ENCODE measurements at regions not wholly inside any gene's neighbourhood (a gene's known extent, or its start where the extent isn't known, plus 50 kb on each side); places are given as distances from the start of the nearest gene placed in this dataset.

DNA sequence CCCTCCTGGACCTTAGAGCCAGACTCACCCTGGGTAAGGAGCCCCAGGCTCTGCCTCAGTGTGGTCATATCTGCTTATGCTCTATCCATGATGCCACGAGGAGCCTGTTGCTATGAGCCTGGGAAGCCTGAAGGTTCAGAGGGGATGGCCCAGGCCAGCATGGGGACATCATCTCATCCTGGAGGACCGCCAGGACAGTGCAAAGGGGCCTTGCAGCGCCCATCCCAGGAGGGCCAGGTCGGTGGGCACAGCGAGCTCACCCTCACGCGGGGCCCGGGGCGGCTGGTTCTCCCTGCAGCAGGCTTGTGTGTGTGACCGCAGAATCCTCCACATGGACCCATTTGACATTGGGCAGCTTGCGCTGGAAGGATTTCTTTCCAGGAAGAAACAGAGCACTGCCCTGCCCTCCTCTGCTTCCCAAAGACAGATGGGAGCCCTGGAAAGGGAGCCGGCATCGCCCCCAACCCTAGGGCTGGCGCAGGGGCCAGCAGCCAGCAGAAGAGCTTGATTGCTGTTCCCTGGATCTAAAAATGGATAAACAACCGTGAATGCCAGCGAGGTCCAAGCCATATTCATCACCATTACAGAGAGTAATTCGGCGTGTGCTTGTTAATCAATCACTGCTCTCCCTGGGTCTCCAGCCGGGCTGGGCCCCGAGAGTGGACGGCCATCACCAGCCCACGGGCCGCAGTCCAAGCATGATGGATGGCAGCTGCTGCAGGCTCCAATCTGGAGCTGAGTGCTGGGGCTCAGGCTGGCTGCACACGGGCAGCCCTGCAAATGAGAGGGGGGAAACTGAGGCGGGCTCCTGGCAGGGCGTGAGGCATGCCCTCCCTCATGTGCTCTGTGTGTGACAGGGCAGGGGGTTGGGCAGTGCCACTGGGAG, 739.7 kb downstream of the BRD1 start:
- DNase-seq (ENCODE audit: low read depth in 4 of 4, low spot score in 2 of 4) = no peak

DNA sequence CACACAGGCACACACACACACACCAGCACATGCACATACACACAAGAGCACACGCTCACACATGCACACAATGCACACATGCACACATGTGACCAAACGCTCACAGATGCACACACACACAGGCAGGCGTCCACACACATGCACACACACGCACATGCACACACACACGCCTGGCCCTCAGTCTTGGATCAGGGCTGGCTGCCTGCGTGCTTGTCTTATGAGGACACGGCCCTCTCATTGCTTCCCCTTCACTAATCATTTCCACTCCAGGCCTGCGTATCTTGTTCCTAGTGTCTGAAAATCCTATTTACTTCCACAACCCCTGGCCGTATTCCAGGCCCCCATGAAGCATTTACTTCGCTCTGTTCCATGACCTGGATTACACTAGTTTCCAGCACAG, 740.5 kb downstream of the BRD1 start:
- no peak for DNase-seq (ENCODE audit: low read depth in 4 of 4, low spot score in 2 of 4)

GRCh38 chr22:49086606-49087157, 741.0 kb downstream of the BRD1 start:
- DNase-seq (ENCODE audit: low read depth in 4 of 4, low spot score in 2 of 4) = no peak

DNA sequence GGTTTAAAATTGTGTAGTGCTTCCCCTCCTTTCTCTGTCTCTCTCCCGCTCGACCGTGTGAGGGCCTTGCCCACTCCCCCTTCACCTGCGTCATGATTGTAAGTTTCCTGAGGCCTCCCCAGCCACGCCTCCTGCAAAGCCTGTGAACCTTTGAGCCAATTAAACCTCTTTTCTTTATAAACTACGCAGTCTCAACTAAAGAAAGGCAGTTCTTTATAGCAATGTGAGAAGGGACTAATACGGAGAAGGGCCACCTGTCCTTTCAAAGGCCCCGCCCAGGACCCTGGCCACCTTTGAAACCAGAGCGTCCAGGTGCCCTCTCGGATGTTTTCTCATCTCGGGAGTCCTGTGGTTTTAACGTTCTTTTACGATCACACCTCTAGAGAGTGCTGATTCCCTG, 741.5 kb downstream of the BRD1 start:
- no peak for DNase-seq (ENCODE audit: low read depth in 4 of 4, low spot score in 2 of 4)

GRCh38 chr22:49084206-49084605, 743.5 kb downstream of the BRD1 start:
- no peak for DNase-seq (ENCODE audit: low read depth in 4 of 4, low spot score in 2 of 4)

- no peak for DNase-seq (ENCODE audit: low read depth in 4 of 4, low spot score in 2 of 4)
These were observed 744.1 kb downstream of the BRD1 start for GRCh38 chr22:49083607-49084006.

- DNase-seq (ENCODE audit: low read depth in 4 of 4, low spot score in 2 of 4) = no peak
These were observed 745.2 kb downstream of the BRD1 start for GRCh38 chr22:49082451-49082850.

GRCh38 chr22:49081926-49082325, 745.7 kb downstream of the BRD1 start:
- DNase-seq (ENCODE audit: low read depth in 4 of 4, low spot score in 2 of 4) = no peak

GRCh38 chr22:49081261-49081666, 746.4 kb downstream of the BRD1 start:
- DNase-seq (ENCODE audit: low read depth in 4 of 4, low spot score in 2 of 4) = no peak

DNA sequence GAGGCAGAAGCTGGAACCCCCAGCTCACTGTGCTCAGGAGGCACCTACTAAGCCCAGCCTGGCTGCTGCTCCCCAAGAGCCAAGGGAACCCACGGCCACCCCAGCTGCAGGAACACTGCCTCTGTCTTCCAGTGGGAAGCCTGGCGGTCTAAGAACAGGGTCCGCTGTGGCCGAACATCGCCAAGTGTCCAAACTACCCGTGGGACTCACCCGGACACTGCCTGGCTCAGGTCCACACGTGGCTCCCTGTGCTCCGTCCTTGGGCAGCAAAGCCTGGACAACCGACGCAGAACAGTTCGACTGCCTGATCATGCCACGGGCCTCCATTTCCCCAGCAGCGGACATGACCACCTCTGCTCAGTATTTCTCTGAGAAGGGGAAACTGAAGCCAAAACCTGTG, 747.0 kb downstream of the BRD1 start:
- no peak for DNase-seq (ENCODE audit: low read depth in 4 of 4, low spot score in 2 of 4)

DNA sequence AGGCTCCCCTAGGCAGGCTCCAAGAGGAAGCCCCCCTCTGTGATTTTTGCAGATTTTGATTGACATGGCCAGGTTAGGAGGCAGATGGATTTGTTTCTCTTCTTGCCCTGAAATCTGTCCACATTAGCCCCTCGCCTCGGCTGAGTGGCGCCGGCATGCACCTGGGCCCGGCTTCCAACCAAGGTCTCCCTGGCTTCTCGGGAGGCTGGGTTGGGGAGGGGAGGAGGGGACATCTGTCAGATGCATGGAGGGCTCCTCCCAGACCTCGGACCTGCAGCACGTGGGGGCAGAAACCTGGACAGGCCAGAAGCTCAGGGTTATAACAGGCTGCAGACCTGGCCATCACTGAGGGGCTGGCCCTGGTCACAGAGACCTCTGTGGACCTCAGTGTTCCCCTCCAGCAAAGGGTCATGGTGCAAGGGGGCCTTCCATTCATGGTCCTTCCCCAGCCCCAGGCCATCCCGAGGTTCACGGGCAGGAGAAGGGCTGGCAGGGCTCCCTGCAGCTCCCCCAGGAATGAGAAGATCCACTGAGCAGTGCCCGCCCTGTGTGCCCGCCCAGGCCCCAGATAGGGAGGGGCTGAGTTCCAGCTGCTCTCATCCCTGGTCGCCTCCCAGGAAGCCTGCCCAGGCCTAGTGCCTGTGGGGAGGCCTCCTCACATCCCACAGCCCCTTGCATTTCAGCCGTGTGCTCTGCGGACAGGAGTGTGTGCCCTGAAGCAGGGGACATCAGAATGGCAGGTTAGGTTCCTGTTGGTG, 747.8 kb downstream of the BRD1 start:
- no peak for DNase-seq (ENCODE audit: low read depth in 4 of 4, low spot score in 2 of 4)

- DNase-seq (ENCODE audit: low read depth in 4 of 4, low spot score in 2 of 4) = no peak
These were observed 748.5 kb downstream of the BRD1 start for GRCh38 chr22:49079027-49079725.

DNA sequence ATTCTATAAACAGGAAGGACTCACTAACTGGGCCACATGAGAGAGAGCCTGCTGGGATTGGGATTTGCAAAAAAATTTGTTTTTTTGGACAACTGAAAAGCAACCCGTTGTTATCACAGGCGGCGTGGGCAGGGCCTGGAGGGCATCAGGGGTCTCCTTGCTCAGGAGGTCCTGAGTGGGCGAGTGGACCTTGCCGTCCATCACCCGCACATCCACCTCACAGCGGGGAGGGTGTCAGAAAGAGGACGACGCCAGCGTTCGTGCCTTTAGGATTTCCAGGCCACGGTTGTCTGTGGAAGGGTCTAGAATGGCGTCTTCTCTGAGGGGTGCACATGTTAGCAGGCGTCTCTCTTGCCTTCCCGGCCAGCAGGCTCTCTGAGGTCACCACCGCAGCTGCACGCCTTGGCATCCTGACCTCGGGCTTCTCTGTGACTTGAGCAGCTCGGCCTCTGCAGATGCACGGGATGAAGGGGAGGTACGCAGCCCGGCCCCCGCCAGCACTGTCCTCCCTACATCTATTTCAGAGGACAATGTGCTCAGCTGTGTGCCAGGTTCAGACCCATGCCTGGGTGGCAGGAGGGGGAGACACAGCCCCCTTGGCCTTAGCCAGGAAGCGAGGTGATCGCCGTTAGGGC, 749.5 kb downstream of the BRD1 start:
- DNase-seq (ENCODE audit: low read depth in 4 of 4, low spot score in 2 of 4) = no peak

GRCh38 chr22:49077586-49077985, 750.1 kb downstream of the BRD1 start:
- no peak for DNase-seq (ENCODE audit: low read depth in 4 of 4, low spot score in 2 of 4)

DNA sequence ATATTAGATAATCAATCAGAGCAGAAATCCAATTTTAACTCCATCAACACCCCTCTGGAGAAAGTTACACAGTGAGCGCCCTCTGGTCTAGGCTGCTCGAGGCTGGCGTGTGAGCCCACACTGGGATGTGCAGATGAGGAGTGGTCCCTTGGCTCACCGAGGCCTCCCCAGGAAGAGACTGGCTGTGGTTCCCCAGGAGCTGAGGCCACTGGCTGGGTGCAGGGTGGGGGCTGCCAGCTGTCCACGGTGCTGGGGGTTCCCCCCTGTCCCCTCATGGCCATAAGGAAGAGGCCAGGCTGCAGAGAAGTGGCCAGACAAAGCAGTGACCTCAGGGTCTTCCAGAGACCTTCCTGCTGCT, 750.7 kb downstream of the BRD1 start:
- DNase-seq (ENCODE audit: low read depth in 4 of 4, low spot score in 2 of 4) = no peak

DNA sequence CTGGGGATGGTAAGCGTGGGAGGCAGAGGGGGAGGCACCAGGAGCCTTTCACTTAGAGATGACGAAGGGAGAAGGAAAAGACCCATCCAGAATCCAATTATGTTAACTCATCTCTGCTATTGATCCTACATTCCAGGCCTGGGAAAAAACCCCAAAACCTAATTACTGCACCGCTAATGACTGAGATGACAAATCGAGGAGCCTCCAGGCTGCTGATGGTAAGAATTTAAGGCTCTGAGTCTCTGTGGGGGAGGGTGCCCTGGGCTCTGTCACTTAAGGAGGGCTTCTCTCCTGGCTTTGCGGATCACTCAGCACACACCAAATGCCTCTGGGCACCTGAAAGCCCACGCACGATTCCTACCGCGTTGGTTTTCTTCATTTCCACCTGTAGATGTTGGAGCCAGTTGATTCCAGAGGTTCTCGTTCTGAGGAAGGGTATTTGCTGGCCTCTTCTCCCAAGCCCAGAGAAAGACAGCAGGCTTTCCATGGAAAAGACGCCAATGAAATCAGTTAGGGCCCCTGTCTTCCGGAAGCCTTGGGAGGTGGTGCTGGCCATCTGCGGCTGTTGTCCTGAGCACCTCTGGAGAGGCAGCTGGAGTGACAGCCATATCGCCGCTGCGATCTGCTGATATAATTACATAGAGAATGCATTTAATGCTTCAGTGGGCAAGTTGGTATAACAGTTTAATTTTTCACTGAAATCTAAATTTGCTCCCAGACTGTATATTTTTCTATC, 751.2 kb downstream of the BRD1 start:
- DNase-seq (ENCODE audit: low read depth in 4 of 4, low spot score in 2 of 4) = no peak

GRCh38 chr22:49075150-49075549, 752.5 kb downstream of the BRD1 start:
- no peak for DNase-seq (ENCODE audit: low read depth in 4 of 4, low spot score in 2 of 4)

- no peak for DNase-seq (ENCODE audit: low read depth in 4 of 4, low spot score in 2 of 4)
These were observed 753.7 kb downstream of the BRD1 start for GRCh38 chr22:49073873-49074417.

DNA sequence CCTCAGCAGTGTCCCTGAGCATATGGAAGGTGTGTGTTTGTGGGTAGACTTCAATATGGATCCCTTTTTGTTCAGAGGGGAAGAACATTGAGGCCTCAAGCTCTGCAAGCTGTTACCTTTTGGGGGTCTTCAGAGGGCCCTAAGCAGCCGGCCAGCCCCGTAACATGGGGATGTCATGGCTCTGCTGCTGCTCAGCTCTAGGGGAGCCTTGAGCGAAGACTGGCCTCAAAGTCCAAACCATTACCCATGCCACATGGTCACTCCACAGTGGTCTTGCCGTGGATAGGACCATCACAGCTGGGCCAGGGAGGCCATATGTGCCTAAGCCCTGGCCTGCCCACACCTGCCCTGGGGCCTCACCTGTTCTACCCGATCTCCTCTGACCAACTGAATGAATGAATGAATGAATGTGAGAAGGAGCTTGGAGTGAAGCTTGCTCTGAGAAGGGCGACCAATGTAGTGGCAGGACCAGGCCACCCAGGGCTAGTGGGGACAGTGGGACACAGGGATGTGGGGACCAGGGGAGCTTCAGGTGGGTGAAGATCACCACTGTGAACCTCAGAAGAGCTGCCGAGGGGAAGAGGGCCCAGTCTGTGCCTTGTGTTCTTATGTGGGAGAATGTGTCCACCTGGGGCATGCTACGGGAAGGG, 754.6 kb downstream of the BRD1 start:
- DNase-seq (ENCODE audit: low read depth in 4 of 4, low spot score in 2 of 4) = no peak

Data from left renal cortex interstitium (tissue), 4 donors.